HG02759 (cell line): ENCODE measurements at regions not wholly inside any gene's neighbourhood (a gene's known extent, or its start where the extent isn't known, plus 50 kb on each side); places are given as distances from the start of the nearest gene placed in this dataset.

Source experiments
- ATAC-seq: cut with Tn5 transposase; IDR thresholded peaks from one replicate; pipeline ENCODE4 v1.9.1; 2021; ENCODE audit warnings: mild to moderate bottlenecking, moderate library complexity; ENCODE audit not compliant: unreplicated experiment

DNA sequence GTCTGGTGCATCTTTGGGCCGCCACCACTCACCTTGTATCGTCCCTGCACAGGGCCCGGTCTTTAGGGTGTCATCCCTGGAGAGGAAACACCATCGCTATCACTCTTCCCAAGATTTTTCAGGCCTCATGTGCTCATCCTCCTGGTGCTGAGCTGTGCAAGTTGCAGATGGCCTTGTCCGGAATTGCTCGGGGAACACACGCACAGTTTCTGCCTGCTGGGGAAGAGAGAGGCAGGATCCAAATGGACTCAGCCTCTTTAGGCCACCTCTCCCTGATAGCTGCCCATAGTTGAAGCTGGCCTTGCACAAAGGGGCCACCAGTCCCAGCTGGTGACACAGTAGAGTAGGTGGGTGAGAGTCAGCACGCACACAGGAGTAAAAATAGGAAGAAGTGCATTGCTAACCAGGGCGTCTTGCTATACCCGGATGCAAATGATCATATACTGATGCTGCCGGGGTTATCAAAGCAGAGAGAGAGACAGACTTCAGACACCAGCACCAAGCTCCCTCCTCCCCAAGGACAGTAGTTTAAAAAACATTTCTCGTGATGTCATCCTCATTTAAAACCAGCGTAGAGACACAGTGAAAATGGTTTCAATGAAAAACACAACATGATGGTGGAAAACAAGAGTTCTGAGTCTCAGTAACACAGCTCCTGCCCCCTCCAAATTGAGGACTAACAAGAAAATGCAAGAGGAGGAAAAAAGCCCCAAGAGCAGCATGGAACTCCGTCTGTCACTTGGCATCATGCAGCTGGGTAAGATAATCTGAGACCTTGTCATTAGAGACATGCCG lies 147.5 kb upstream of the NCK2 start:
- ATAC-seq = no peak

DNA sequence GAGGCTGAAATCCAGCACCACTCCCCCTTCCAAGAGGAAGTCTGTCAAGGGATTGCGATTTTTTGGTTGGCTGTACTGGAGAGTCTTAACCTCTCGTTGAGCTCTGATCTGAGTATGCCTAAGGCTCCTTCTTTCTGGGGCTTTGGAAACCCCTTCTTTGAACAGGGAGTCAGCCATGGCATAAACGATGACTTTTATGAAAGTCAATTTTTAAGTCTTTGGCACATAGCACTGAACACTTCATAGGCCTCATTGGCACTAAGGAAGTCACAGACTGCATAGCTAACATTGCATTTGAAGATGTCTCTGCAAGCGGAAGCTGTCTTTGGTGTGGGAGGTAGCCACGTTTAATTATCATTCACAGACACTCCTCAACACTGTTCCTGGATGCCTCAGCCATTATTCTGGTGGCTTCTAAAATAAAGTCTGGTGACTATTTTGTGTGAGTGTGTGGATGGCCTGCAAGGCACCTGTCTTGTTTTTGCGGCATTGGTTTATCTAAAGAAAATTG lies 148.2 kb upstream of the NCK2 start:
- no peak for ATAC-seq

DNA sequence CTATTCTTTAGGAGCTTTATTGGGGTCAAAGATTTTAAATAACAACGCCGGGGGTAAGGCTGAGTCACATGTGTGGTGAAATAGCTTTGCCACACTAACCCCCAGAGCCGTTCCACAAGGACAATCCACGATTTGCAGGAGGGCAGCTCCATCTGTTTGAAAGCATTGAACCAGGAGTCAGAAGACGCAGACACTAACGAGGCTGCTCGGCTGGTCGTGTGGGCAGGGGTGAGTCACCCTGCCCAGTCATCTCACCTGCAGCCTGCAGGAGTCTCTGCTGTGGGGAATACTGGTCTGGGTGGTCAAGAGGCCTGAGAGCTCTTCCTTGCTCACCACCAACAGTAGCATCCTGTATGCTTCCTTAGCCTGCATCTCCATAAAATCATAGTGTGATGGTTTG lies 149.2 kb upstream of the NCK2 start:
- ATAC-seq = no peak

DNA sequence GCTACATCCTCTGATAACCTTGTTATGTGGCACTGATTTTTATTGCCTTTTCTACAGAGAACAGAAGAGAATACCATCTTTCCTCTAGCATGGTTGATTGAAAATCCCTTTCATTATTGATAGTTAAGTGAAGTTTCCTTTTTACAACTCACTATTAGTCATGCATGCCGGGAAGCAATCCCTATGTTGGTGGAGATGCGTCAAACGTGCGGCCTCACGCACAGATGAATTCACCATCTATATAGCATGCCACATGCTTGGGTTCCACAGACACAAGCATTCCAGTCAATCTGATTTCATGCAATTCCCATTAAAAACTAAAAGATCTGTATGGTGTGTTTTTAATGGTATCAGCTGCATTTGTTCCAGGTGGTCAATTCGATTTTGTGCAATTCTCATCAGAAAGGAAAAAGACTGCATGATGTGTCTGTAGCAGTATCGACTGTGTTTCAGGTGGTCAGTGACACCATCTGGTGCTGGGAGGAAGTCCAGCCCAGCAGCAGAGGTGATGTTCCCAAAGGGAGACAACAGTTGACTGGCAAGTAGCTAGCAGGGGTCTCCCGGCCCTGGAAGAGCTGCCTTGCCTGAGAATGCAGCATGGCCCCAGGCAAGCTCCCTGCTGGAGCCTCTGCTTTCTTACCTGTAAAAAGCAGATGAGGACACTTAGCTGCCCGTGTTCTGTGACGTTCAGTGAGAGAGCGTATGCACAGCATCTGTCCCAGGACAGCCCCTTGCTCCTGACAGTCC lies 151.3 kb upstream of the NCK2 start:
- no peak for ATAC-seq

DNA sequence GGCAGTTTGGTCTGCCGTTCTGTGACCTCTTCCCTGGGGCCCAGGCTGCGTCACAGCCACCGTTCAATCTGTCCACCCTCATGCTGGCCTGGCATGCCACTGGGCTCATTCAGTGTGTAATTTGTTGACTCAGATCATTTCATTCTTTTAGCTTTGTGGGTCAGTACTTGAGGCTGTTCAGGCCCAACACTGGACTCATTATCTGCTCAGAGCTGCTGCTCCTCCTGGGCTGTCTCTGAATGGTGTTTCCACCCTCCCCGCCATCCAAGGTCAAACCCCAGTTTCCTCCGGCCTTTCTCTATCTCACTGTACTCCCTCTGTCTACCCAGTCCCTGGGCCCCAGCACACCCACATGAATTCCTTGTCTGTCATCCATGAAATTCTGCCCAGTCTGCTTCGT lies 152.4 kb upstream of the NCK2 start:
- ATAC-seq = no peak

DNA sequence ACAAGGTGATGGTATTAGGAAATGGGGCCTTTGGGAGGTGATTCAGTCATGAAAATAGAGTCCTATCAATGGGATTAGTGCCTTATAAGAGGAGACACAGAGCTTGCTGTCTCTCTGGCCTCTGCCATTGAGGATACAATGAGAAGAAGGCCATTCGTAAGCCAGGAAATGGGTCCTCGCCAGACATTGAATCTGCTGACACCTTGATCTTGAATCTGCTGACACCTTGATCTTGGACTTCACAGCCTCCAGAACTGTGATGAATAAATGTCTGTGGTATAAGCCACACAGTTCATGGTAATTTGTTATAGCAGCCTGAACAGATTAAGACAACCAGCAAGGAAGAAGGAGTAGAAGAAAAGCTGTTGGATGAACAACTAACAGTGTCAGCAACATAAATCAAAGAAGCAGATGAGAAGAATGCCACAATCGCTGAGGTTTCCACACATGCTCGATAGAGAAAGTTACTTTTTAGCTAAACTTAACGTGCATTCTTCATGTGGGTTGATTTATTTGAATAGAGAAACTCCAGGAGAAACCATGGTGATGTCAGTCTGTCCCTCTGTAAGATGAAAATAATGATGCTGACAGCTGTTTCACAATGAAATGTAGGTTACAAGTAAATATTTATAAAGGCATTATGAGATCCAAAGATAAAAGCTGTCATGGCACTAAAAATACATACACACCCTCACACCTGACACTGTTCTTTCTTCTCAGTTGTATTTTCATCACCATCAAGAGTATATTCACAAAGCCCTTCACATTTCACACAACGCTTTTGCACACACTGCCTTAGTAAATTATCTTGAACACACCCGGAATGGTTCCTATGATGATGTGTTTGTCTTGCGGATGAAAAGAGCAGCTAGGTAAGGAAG lies 153.7 kb upstream of the NCK2 start:
- no peak for ATAC-seq

DNA sequence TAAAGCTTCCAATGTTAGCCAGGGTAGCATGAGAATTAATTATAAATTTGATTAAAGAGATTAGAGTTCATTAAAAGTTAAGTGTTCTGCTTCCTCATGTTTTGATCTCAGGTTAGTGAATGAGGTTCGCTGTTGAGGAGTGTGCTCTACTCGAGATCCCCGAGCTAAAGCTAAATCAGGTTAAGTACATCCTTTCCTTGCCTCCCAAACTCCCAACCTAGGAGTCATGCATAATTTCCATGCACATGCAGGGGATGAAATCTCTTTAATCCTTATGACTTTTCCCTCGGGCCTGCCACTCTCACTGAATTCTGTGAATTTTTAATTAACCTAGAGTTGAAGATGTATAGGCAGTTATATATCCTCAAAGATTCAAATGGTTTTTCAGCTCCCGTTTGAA lies 156.1 kb upstream of the NCK2 start:
- ATAC-seq = no peak

DNA sequence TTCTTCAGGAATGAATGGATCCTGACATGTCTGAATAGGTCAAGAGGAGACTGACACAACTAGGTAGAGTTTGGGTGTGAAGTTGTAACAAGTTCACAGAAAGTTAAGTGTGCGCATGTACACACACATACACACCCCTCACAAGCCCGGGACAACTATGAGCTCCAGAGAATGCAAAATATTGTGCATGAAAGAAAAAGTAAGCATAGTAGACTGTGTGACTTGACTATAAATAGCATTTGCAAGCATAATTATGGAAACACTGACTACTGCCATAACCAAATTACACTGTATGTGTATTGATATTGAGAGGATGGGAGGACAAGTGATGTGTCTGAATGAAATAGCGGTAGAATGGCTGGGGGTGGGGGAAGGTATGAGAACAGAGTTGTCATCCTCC lies 157.1 kb upstream of the NCK2 start:
- no peak for ATAC-seq

DNA sequence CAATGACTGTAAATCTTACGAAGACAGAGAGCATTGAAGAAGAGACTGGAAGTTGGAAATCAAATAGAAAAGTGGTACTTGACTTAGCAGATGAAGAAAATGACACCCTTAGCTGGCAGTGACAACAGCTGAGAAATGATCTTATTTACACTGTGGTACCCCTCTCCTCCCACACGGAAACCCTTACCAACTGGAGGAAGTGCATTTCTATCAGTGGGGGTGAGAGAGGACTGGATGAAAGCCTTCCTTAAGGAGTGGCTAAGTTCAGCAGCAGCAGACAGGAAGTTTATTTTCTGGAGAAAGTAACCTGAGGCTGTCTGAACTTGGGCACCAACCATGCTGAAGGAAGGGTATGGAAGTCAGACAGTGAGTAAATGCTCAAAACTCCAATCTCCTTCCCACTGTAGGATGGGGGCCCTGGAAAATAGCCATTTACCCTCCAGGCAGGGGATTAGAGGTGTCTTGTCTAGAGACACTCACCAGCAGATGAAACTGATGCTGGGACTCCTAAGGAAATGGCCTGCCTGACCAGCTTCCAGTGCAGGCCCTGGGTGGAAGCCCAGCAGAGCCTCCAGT lies 160.2 kb upstream of the NCK2 start:
- ATAC-seq = no peak

DNA sequence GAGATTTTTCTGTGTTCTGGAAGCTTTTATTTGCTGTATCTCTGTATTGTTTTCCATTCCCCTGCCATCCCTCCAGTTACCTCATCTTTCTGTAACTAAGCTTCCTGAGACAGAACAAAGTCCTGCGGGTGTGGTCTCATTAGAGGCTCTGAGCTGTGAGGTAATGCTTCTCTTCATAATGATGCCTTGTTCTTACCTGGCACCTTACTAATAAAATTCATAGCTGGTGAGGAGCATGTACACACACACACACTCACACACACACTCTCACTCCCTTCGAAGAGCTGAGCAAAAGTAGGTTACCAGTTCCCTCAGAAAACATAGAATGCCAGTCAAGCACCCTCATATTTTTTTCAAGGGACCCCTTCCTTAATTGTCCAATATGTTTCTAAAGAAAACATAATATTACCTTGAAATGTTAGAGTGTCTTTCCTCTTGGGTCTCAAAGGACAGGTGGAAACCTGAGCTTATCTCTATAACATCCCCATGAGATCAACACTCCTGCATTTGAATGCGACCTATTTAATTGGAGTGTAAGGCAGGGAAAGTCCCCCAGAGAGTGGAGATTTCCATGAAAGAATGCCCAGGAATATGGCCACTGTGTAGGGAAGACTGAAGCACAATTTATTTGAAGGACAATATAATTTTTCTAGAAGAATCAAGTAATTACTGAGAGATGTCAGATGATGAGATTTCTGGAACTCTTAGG lies 161.6 kb upstream of the NCK2 start:
- no peak for ATAC-seq

DNA sequence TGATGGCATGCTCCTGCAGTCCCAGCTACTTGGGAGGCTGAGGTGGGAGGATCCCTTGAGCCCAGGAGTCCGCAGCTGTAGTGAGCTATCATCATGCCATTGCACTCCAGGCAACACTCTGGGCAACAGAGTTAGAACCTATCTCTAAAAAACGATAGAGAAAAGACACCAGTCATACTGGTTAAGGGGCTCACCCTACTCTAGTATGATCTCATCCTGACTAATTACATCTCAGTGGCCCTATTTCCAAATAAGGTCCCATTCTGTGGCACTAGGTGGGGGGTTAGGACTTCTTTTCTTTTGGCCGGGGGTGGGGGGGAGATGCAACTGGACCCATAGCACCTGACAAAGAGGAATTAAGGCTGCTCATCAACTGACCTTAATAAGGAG lies 163.2 kb upstream of the NCK2 start:
- no peak for ATAC-seq

DNA sequence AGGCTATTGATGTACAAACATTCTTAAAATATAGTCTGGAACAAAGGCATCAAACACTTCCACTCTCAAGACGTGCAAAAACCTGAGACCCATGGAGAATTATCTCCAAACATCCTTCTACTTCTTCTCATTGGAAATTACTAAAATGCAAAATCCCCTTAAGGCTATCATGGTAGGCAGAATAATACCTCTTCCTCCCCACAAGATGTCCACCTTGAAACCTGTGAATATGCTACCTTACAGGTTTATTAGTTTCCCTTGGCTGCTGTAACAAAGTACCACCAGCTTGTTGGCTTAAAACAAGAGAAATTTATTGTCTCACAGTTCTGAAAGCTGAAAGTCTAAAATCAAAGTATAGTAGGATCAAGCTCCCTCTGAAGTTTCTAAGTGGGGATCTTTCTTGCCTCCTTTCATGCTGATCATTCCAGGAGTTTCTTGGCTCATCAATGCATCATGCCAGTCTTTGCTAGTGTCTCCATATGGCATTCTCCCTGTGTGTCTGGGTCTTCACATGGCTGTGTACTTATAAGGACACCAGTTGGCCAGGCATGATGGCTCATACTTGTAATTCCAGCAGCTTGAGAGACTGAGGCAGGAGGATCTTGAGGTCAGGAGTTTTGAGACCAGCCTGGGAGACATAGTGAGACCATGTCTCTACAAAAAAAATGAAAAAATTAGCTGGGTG lies 163.7 kb upstream of the NCK2 start:
- no peak for ATAC-seq

DNA sequence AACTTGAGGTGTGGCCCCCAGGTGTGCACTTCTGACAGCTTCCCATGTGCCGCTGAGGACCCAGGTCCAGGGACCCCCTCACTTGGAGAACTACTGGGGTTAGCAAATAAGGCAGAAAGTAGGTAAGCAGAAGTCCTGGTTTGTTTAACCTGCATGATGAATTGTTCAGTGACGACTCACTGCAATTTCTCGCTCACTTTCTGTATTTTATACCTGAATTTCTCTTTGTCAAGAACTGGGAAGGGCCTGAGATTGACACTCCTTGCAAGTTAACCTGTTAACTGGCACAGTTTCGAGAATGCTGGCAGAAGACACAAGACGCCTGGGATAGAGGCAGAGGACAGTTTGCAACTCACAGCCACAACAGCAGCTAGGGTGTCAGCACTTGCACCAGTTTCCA lies 164.5 kb upstream of the NCK2 start:
- ATAC-seq = no peak

DNA sequence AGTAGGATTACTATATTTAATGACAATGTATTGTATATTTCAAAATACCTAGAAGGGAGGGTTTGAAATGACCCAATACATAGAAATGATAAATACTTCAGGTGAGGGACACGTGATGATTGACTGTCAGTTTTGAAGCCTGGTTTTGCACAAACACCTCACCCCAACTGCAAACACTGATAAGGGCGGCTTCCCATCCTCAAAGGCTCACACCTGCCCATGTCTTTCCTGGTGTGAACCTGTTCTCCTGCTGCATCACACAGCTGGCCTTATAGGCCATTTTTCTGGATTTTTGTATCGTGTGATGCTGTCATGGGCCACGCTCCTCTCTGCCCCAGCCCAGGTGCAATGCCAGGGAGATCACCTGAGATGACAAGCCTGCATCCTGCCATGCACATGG lies 166.5 kb upstream of the NCK2 start:
- no peak for ATAC-seq

DNA sequence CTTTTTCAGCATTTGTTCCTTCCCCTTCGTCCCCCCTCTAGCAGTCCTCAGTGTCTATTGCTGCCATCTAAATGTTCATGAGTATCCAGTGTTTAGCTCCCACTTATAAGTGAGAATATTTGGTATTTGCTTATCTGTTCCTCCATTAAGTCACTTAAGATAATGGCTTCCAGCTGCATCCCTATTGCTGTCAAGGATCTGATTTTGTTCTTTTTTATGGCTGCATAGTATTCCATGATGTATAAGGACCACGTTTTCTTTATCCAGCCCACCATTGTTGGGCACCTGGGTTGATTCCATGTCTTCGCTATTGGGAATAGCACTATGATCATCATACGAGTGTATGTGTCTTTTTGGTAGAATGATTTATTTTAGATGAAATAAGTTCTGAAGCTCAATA lies 166.9 kb upstream of the NCK2 start:
- ATAC-seq = no peak

DNA sequence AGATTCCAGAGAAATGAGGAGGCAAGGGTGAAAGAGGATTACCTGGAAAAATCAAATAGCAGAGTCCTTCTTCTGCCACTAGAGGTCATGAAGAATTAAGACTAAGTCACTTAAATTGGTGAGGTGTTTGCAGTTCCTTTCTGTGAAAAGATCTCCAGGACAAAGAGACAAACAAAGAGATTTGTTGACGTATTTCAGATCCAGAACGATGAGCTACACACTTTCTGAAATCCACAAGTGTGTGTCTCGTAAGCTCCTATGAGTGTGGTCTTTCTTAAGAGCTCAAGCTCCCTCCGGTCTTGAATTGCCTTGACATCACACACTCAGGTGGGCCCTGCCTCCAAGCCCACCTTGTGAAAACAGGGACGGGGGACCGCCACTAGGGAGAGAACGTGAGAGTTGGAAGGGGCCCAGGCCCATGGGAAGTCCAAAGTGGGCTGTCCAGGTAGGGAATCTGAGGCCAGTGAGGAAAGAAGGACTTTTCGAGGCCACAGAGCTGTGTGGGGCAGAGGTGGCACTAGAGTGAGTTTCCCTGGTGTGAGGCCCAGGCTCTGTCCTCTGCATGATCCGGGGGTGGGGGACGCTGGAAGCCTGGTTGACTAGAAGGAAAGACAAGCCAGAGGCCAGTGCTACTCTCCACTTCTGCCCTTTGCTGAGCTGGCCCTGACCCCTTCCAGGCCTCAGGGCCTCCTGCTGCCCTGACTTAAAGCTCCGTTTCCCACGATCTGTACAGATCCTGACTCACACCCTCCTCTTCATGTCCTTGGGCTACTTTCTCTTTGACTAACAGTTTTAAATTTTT lies 168.1 kb upstream of the NCK2 start:
- ATAC-seq = no peak

DNA sequence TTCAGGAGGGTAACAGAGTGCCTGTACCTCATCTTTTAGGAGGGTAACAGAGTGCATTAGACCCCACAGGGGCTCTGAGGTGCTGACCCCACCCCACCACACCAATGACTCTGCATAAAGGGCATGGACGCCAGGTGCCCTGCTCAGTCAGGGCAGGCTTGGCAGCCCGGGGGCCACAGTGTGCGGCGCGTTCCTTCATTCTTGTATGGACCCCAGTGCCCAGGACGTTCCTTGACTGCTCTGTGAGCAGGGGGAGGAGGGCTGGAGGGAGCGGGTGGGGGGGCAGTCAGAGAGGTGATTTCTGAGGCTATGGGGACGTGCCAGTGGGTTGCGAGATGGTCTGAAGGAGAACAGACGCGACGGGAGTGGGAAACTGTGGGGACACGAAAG lies 168.7 kb upstream of the NCK2 start:
- no peak for ATAC-seq

DNA sequence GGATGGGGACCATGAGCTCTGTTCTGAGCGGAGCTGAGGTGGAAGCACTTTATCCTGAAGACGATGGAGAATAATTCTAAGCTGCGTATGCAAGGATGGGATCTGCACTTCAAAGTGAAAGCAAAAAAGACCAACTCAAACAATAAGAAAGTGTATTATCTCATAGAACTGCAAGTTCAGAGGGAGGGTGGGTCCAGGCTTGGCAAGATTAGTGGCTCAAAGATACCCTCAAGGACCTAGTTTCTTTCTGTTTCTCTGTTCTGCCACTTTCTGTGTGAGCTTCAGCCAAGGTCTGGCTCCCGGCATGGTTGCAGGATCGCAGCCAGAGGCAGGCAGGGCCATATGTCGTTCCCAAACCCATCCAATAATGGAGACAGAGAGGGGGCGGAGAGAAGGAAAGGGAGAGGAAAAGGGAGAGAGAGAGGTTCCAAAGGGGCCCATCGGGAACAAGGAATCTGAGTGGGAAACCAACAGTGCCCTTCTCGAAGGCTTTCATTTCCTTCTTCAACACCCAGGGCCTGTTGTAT lies 169.2 kb upstream of the NCK2 start:
- no peak for ATAC-seq

DNA sequence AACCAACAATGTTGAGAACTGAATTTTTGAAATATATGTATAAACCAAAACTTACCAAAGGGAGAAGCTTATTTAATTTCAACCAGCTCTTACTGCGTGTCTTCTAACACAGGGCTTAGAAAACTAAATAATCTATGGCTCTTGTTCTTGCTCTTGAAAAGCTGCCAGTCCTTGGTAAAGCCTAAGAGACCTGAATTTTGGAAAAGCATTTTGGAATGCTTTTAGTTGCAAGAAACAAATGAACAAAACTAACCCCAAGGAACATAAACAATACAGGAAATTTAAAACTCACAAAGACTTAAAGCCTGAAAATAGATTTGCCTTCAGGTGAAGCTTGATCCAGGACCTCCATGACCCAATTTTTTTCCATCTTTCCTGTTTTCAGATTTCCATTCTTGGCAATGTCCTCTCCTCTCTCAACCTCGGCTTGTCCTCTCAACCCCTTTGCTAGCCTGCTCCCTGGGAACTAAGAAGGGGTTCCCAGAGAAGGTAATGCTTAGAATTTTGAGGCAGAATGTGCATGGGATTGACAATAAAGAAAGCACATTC lies 169.8 kb upstream of the NCK2 start:
- no peak for ATAC-seq
